ENCODE measurements at regions not wholly inside any gene's neighbourhood (a gene's known extent, or its start where the extent isn't known, plus 50 kb on each side); places are given as distances from the start of the nearest gene placed in this dataset.

- TF ChIP-seq, protein P1, sequence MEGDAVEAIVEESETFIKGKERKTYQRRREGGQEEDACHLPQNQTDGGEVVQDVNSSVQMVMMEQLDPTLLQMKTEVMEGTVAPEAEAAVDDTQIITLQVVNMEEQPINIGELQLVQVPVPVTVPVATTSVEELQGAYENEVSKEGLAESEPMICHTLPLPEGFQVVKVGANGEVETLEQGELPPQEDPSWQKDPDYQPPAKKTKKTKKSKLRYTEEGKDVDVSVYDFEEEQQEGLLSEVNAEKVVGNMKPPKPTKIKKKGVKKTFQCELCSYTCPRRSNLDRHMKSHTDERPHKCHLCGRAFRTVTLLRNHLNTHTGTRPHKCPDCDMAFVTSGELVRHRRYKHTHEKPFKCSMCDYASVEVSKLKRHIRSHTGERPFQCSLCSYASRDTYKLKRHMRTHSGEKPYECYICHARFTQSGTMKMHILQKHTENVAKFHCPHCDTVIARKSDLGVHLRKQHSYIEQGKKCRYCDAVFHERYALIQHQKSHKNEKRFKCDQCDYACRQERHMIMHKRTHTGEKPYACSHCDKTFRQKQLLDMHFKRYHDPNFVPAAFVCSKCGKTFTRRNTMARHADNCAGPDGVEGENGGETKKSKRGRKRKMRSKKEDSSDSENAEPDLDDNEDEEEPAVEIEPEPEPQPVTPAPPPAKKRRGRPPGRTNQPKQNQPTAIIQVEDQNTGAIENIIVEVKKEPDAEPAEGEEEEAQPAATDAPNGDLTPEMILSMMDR (IDR thresholded peaks at IDR 0.05) = no peak
- Mint-ChIP-seq H3K9me3 (no peaks in the 10 kb centered on the region), H3K27me3 (ENCODE audit: low read depth, poor library complexity) (peaks cover 27% of the 10 kb centered on the region), H3K27ac (no peak overlapping the region), H3K36me3 (ENCODE audit: low read depth) (no peaks in the 10 kb centered on the region), H3K4me3 (no peak overlapping the region), H3K4me1 (no peaks in the 10 kb centered on the region)
- DNase-seq = no peak
Measured at GRCh38 chr17:6305613-6306360, 129.1 kb downstream of the AIPL1 start.

DNA sequence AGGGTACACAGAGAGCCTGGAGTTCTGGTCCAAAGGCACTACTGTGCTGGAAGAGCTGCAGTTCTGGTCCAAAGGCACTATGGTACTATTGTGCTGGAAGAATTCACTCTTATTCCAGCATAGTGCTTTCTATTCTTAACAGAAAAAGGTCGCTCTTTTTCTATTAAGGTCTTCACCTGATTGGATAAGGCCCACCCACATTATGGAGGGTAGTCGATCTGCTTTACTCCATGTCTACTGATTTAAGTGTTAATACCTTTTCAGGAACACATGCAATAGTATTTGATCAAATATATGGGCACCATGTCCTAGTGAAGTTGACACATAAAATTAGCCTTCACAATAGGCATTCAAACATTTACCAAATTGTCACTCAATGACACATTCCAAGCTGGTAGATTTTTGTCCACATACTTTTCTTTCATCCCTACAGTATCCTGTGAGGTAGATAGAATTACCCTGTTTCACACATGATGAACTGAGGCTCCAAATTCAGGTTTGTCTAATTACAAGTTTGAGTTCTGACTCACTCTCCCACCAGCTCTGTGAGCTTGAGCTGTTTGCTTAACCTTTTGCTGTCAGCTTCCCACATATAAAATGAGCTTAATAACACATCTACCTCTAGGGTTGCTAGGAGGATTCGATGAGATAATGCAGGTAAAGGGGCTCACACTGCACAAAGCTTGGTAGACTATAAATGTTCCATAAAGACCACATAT lies 129.9 kb downstream of the AIPL1 start:
- H3K36me3 Mint-ChIP-seq (ENCODE audit: low read depth) = no peaks in the 10 kb centered on the region
- H3K4me3 Mint-ChIP-seq = no peak overlapping the region
- H3K4me1 Mint-ChIP-seq = no peaks in the 10 kb centered on the region
- H3K9me3 Mint-ChIP-seq = no peaks in the 10 kb centered on the region
- no peak for DNase-seq
- no peak overlapping the region for H3K27ac Mint-ChIP-seq
- TF ChIP-seq, protein P1 (IDR thresholded peaks at IDR 0.05) = no peak
- peaks cover 27% of the 10 kb centered on the region for H3K27me3 Mint-ChIP-seq (ENCODE audit: low read depth, poor library complexity)

- Mint-ChIP-seq H3K4me1 (no peaks in the 10 kb centered on the region), H3K4me3 (no peak overlapping the region), H3K9me3 (no peaks in the 10 kb centered on the region), H3K27ac (no peak overlapping the region), H3K27me3 (ENCODE audit: low read depth, poor library complexity) (peaks cover 34% of the 10 kb centered on the region), H3K36me3 (ENCODE audit: low read depth) (no peaks in the 10 kb centered on the region)
- TF ChIP-seq, protein P1 (IDR thresholded peaks at IDR 0.05) = no peak
- peak; percentile 85 for DNase-seq
Measured at GRCh38 chr17:6303664-6304063, 131.3 kb downstream of the AIPL1 start.

GRCh38 chr17:6299275-6299674 lies 135.6 kb downstream of the AIPL1 start:
- no peak for DNase-seq
- Mint-ChIP-seq H3K9me3 (no peaks in the 10 kb centered on the region), H3K27ac (no peak overlapping the region), H3K36me3 (ENCODE audit: low read depth) (no peaks in the 10 kb centered on the region), H3K27me3 (ENCODE audit: low read depth, poor library complexity) (peaks cover 32% of the 10 kb centered on the region), H3K4me3 (no peak overlapping the region), H3K4me1 (no peaks in the 10 kb centered on the region)
- TF ChIP-seq, protein P1 (IDR thresholded peaks at IDR 0.05) = no peak

DNA sequence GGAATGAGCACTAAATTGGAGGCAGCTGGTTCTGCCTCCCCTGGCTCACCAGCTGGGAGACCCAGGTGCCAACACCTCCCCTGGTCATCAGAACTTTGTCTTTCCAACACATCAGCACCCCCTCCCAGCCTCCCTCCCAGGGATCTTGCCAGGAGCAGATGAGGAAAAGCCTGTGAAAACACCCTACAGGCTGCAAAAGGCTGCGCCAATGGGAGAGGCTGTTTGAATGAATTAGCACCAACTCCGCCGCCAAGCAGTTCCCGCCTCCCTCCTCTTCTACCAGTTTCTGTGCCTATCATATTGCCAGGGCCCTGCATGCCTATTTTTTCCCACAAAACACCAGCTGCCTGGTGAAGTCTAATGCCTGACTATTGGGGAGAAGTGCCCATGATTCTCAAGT lies 137.0 kb downstream of the AIPL1 start:
- H3K36me3 Mint-ChIP-seq (ENCODE audit: low read depth) = no peaks in the 10 kb centered on the region
- TF ChIP-seq, protein P1 (IDR thresholded peaks at IDR 0.05) = no peak
- no peak for DNase-seq
- peaks cover 24% of the 10 kb centered on the region for H3K27me3 Mint-ChIP-seq (ENCODE audit: low read depth, poor library complexity)
- no peaks in the 10 kb centered on the region for H3K4me1 Mint-ChIP-seq
- no peak overlapping the region for H3K27ac Mint-ChIP-seq
- H3K9me3 Mint-ChIP-seq = no peaks in the 10 kb centered on the region
- no peak overlapping the region for H3K4me3 Mint-ChIP-seq

Data from nephron progenitor cell (in vitro differentiated cells).